ENCODE measurements at regions not wholly inside any gene's neighbourhood (a gene's known extent, or its start where the extent isn't known, plus 50 kb on each side); places are given as distances from the start of the nearest gene placed in this dataset.

GRCh38 chr13:106034201-106034600 is 501.3 kb downstream of the EFNB2 start:
- no peak for DNase-seq (ENCODE audit: low read depth)

GRCh38 chr13:106033659-106034058 is 501.8 kb downstream of the EFNB2 start:
- peak; percentile 25 for DNase-seq (ENCODE audit: low read depth)

GRCh38 chr13:106032441-106032840 is 503.0 kb downstream of the EFNB2 start:
- DNase-seq (ENCODE audit: low read depth) = no peak

GRCh38 chr13:106029676-106030290 is 505.7 kb downstream of the EFNB2 start:
- no peak for DNase-seq (ENCODE audit: low read depth)

DNA sequence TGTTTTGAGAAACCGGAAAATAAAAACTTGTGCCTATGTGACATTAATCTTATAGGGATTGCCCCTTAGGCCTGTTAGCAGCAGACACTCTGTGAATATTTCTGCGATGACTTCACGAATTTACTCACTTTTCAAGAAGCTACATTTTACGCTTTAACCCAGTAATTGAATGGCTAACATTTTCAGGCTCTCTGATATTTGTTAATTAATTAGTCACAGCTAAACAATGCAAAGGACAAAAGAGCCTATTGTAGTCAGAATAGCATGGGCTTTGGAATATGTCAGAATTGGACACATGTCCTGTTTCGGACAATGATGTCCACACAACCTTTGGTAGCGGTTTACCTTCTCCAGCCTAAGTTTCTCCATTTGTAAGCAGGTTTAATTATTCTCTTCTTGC is 506.6 kb downstream of the EFNB2 start:
- no peak for DNase-seq (ENCODE audit: low read depth)

DNA sequence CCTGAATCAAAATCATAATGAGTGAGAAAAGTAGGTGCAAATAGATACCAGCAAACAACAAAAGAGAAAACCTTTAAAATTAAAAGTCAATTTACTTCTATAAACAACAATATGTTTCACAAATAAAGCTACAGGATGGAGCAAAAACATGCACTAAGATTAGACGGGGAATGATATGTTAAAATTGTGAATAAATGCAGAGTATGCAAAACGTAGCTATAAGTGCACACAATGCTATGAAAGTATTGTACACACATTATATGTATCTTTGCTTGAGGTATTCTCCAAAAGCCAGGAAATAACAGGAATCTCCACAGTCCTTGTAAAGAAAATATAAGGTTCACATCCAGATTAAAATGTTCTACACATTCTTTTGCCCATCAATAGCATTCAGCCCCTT is 523.9 kb downstream of the EFNB2 start:
- no peak for DNase-seq (ENCODE audit: low read depth)

GRCh38 chr13:106010836-106011235 is 524.6 kb downstream of the EFNB2 start:
- DNase-seq (ENCODE audit: low read depth) = no peak

GRCh38 chr13:106008540-106008939 is 526.9 kb downstream of the EFNB2 start:
- no peak for DNase-seq (ENCODE audit: low read depth)

DNA sequence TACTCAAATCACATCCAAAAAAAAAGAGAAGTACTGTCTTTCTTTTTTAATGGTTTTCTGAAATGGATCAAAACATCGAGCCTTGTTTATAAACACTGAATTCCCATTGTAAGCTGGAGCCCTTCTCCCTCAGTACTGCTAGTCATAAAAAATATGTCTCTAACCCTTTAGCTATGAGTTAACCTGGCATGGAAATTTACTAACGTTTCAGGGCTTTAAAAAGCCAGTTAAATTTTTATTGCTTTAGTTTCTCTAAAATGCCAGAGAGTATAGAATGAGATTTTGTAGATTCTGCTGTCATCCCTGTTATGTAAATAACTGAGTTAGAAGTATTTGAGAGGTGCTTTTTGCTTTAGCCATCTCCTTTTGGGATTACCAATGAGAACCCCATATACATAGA is 528.3 kb downstream of the EFNB2 start:
- DNase-seq (ENCODE audit: low read depth) = no peak

- DNase-seq (ENCODE audit: low read depth) = no peak
Measured at GRCh38 chr13:106003651-106004050, 531.8 kb downstream of the EFNB2 start.

DNA sequence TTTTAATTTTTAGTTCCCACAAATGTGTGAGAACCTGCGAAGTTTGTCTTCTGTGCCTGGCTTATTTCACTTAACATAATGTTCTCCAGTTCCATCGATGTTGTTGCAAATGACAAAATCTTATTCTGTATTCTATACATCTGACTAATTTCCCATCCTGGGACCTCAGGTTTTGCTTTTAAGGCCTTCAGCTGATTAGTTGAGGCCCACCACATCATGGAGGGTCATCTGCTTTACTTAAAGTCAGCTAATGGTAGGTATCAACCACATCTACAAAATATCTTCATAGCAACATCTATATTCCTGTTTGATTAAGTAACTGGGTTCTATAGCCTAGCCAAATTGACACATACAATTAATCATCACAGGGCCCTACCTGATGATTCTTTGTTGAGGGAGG is 534.0 kb downstream of the EFNB2 start:
- no peak for DNase-seq (ENCODE audit: low read depth)

DNA sequence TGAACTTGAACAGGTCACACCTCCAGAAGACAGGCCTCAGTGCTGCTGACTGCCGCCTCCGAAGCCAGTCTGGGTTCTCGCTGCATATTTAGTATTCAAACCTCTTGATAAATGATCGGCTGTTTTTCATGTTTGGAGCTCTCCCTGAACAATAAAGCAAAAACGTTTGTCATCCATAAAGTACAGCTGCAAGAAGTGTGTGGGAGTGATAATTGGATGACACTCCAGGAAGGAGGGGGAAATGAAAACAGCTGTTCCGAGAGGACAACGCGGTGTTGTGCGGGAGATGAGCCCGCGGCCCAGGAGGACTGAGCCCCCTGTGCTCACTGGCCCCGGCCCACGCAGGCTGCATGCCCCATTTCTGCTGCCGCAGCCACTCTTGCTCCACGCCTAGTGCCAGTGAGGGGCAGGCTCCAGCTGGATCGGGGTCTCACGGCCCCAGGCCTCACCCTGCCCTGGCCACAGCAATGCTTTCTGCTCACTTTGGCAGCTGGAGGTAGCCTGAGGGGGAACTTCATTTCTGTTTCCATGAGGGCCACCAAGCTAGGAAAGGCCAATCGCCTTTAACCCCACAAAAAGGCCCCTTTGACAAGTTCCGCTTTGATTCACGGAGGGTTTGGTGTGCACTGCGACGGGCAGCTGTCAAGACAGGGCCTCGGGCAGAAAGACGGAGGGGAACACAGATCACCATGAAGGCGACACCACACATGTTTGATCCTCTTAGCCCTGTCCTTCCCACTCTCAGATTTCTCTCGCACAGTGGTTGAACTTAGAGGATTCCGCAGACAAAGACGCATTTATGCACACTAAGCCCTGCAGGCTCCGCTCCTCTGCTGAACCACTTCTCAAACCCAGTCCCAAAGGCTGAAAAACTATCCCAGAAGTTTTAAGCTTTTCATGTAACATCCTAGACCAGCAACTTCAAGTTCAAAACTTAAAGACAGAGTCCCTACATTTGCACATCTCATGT is 537.6 kb downstream of the EFNB2 start:
- no peak for DNase-seq (ENCODE audit: low read depth)

DNA sequence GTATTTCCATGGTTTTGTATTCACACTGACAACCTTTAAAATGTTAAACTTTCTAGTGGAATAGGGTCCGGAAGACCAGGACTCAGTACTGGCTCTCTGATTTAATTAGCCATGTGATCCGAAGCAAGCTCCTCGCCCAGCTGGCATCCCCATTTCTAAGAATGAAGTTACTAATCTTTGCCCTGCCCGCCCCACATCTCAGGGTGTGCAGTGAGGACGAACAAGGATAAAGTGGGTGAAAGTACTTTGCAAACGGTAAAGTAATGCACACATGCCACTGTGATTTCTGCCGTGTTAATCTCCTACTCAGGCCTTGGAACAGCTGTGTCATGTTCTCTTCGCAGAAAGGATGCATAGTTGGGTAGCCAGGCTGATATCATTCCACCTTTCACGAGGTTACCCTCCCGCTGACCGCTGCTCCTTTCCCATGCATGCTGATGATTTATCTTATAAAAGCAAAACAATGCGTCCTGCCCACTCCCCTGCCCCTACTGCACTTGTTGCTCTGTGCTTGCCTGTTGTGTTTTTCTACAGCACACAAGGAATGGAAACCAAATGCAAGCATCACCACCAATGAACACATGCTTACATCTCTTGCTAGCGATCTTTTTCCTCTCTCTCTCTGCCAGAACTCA is 539.0 kb downstream of the EFNB2 start:
- DNase-seq (ENCODE audit: low read depth) = no peak

DNA sequence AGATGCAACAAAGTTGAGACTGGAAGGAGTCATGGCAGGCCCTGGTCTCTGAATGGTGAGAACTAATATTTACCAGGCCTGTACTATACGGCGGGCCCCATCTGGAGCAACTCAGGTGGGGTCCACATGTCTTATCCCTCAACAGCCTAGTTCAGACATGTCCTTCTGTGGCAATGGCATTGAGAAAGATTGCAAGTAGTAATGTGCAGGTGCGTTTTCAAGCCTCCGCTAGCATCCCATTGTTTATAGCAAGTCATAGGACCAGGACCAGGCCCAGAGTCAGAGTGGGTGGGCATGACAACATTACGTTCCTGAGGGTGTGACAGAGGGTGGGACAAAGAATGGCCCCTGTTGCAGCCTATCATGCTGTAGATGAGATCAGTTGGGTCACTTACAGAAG is 541.1 kb downstream of the EFNB2 start:
- no peak for DNase-seq (ENCODE audit: low read depth)

DNA sequence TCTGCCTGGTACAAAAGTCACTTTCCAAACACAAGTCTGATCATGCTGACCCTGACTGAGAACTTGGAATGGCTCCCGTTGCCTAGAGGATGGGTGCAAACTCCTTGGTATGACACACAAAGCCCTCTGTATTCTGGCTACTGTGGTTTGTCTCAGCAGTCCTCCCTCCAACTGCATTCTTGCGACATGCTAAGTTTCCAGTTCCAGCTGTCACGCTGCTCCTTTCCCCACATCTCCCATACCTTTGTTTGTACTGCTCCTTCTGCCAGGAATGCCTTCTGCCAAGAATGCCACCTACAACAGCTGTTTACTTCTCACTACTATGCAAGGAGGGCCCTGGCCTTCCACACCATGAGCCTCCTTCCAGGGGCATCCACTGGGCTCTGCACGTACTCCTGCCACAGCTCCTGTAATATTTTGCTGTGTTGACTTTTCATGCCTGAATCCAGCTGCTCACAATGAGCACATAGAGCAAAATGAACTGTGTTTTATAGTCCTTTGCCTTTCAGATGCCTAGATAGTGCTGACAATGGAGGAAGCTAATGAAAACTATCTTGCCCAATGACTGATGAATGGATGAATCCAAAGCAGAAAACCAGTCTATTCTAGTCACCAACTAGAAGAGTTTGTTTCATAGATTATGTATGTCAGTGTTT is 543.7 kb downstream of the EFNB2 start:
- peak; percentile 40 for DNase-seq (ENCODE audit: low read depth)

DNA sequence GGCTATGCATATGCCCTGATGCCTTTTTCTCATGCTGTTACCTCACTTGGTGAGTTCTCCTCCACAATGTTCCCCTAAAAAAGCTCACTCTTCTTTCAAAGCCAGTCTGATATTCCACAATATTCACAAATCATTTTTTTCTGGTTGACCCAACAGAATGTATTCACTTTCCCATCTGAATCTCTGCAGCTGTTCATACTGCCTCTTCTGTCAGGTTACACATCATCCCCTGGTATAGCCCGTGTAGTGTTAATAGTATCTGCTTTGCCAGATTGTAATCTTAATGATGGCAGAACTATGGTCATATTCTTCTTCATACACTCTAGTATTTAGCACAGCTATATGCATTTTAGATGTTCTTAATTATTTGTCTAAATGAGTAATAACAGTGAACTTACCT is 544.3 kb downstream of the EFNB2 start:
- DNase-seq (ENCODE audit: low read depth) = no peak

GRCh38 chr13:105990256-105990958 is 545.1 kb downstream of the EFNB2 start:
- DNase-seq (ENCODE audit: low read depth) = no peak

- DNase-seq (ENCODE audit: low read depth) = no peak
Measured at GRCh38 chr13:105984646-105985045, 550.8 kb downstream of the EFNB2 start.

DNA sequence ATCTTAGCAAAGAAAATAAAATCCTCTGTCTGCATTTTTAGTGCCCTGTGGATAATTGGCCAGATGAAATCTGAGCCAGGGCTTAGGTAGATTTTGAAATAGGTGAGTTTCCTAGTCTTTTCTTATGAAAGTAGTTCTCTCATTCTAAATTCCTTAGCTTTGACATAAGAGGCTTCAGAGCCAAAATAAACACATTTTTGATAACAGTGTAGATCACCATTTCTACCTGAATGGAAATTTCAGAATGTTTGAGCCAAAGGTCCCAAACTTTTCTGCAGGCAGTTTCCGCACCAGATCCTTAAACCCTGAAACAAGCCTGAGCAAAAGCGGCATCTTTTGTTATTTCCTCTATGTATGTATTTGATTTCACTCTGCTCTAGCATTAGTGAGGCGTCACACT is 551.2 kb downstream of the EFNB2 start:
- no peak for DNase-seq (ENCODE audit: low read depth)

GRCh38 chr13:105982219-105982930 is 553.1 kb downstream of the EFNB2 start:
- DNase-seq (ENCODE audit: low read depth) = no peak
